PC-9 (cell line): ENCODE measurements at regions not wholly inside any gene's neighbourhood (a gene's known extent, or its start where the extent isn't known, plus 50 kb on each side); places are given as distances from the start of the nearest gene placed in this dataset.

Experiments
- BruUV-seq: library from RNA; stranded (reverse); fragments of 400-500 nt; replicated peaks from 2 replicates; lab custom pipeline; 2021; lab: Mats Ljungman, UMichigan
- CTCF ChIA-PET: fragments of 300-600 bp; sonication (Branson Sonifier 250); formaldehyde crosslinking; loops from one replicate; lab custom pipeline; 2022; ENCODE audit warnings: antibody characterized with exemption; lab: Charles Lee
- POLR2A ChIA-PET: fragments of 300-600 bp; sonication (Branson Sonifier 250); formaldehyde crosslinking; loops from one replicate; lab custom pipeline; 2022; ENCODE audit warnings: antibody characterized with exemption; ENCODE audit not compliant: unreplicated experiment; lab: Charles Lee
- DNase-seq, 2 experiments: peaks; one replicate each; pipeline versions ENCODE4 v3.0.0 to v3.0.0-alpha.2; 2015 to 2022; ENCODE audit warnings: mixed read lengths in 1 of 2
- H2AFZ ChIP-seq: fragments of 200-600 bp; sonication (generic); 2 replicates; pipeline ENCODE4 v1.8.1; 2017; ENCODE audit warnings: antibody characterized with exemption
- H3F3A ChIP-seq: fragments of 200-600 bp; sonication (generic); 2 replicates; pipeline ENCODE4 v1.8.1; 2017; ENCODE audit warnings: antibody characterized with exemption, mild to moderate bottlenecking, low read depth; ENCODE audit not compliant: insufficient read depth
- H3K27ac ChIP-seq: fragments of 200-600 bp; sonication (generic); 2 replicates; pipeline ENCODE4 v1.6.1; 2016; ENCODE audit warnings: mixed run types
- H3K27me3 ChIP-seq: fragments of 200-600 bp; sonication (generic); 2 replicates; pipeline ENCODE4 v1.6.1; 2016; ENCODE audit warnings: low read depth, mixed run types; ENCODE audit not compliant: insufficient read depth
- H3K36me3 ChIP-seq: fragments of 200-600 bp; sonication (generic); 2 replicates; pipeline ENCODE4 v1.6.1; 2016; ENCODE audit warnings: low read depth, mixed run types
- H3K4me1 ChIP-seq: fragments of 200-600 bp; sonication (generic); replicated peaks from 2 replicates; pipeline ENCODE4 v1.6.1; 2016; ENCODE audit warnings: mixed run types; ENCODE audit not compliant: insufficient read depth
- H3K4me2 ChIP-seq: fragments of 200-600 bp; sonication (generic); 2 replicates; pipeline ENCODE4 v1.6.1; 2017; ENCODE audit warnings: mixed run types
- H3K4me3 ChIP-seq: fragments of 200-600 bp; sonication (generic); 2 replicates; pipeline ENCODE4 v1.6.1; 2016; ENCODE audit warnings: mixed run types
- H3K79me2 ChIP-seq: fragments of 200-600 bp; sonication (generic); 2 replicates; pipeline ENCODE4 v1.6.1; 2017; ENCODE audit warnings: low read depth, mixed run types
- H3K9me2 ChIP-seq: fragments of 200-600 bp; sonication (generic); 2 replicates; pipeline ENCODE4 v1.8.1; 2017; ENCODE audit warnings: mild to moderate bottlenecking; ENCODE audit not compliant: insufficient read depth
- H3K9me3 ChIP-seq: fragments of 200-600 bp; sonication (generic); 2 replicates; pipeline ENCODE4 v1.8.1; 2016; ENCODE audit warnings: low read depth; ENCODE audit not compliant: insufficient read depth
- H4K20me1 ChIP-seq: fragments of 200-600 bp; sonication (generic); 2 replicates; pipeline ENCODE4 v1.8.1; 2017; ENCODE audit not compliant: insufficient read depth
- EZH2 ChIP-seq: fragments of 200-600 bp; sonication (generic); IDR thresholded peaks from 2 replicates; pipeline ENCODE4 v1.8.0; 2017; ENCODE audit warnings: antibody characterized with exemption, low read depth
- intact Hi-C: fragments of 100-400 bp; cut with micrococcal nuclease; formaldehyde crosslinking; loops from one replicate; pipeline ENCODE4 v1.10.0; 2022; ENCODE audit not compliant: unreplicated experiment
- TF ChIP-seq, protein P1 (sequence below): fragments of 200-600 bp; sonication (generic); conservative IDR thresholded peaks from 2 replicates; pipeline ENCODE4 v1.6.1; 2017; ENCODE audit warnings: mixed run types, antibody characterized with exemption, mild to moderate bottlenecking, moderate library complexity

DNA sequence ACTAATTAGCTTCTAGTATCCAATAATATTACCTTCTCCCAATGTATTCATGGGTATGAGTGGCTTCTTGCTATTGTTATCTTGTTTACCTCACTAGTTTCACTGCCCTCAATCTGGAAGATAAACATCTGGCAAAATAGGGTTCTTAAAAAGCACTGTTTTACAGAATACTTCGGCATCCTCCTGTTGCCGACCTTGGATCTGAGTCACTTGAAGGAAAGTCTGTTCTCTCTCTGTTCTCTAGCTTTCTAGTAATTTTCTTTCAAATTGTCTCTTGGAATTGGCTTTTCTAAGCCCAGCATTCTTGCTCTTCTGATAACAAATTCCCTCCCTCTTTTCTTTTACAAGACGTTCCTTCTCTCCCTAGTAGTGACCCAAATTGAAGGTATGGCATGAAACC is 189.5 kb downstream of the KITLG start:
- H3K4me2 ChIP-seq, result no peak overlapping the region
- no peaks in the 10 kb centered on the region for H3K4me1 ChIP-seq
- intact Hi-C loops, result no loop called here

DNA sequence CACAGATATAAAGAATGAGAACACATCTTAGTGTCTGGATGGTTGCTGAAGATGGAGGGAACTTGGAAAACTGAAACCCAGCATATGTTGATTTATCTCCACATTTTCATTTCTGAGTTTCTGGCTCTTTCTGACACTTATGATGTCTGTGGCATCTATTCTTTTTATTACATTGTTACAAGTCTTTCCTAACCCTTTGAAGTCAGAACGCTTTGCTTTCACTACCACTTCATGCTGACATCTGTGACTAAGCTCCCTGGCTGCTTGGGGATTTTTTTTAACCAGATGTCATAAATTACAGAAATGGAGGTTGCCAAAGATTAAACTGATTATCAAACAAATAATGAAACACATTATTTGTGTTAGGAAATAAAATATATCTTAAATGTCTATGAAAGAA is 188.7 kb downstream of the KITLG start:
- no peak overlapping the region for H3K4me3 ChIP-seq
- H3K9me2 ChIP-seq, result peaks cover 4% of the 10 kb centered on the region; the same call in 1 of the 2 replicates
- intact Hi-C loops, result no loop called here
- ChIA-PET CTCF (no interaction called here), POLR2A (no interaction called here)
- H3K4me2 ChIP-seq, result no peak overlapping the region
- DNase-seq, result no peak
- H3K4me1 ChIP-seq, result no peaks in the 10 kb centered on the region
- H3K27me3 ChIP-seq, result no peaks in the 10 kb centered on the region
- no peak overlapping the region for H2AFZ ChIP-seq
- H3K9me3 ChIP-seq, result peaks cover 2% of the 10 kb centered on the region
- no TSS peak for BruUV-seq
- H3F3A ChIP-seq, result no peaks in the 10 kb centered on the region
- H3K79me2 ChIP-seq, result no peaks in the 10 kb centered on the region
- H3K27ac ChIP-seq, result no peak overlapping the region
- TF ChIP-seq EZH2, result no peak
- TF ChIP-seq, protein P1, sequence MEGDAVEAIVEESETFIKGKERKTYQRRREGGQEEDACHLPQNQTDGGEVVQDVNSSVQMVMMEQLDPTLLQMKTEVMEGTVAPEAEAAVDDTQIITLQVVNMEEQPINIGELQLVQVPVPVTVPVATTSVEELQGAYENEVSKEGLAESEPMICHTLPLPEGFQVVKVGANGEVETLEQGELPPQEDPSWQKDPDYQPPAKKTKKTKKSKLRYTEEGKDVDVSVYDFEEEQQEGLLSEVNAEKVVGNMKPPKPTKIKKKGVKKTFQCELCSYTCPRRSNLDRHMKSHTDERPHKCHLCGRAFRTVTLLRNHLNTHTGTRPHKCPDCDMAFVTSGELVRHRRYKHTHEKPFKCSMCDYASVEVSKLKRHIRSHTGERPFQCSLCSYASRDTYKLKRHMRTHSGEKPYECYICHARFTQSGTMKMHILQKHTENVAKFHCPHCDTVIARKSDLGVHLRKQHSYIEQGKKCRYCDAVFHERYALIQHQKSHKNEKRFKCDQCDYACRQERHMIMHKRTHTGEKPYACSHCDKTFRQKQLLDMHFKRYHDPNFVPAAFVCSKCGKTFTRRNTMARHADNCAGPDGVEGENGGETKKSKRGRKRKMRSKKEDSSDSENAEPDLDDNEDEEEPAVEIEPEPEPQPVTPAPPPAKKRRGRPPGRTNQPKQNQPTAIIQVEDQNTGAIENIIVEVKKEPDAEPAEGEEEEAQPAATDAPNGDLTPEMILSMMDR, result no peak
- no peaks in the 10 kb centered on the region for H4K20me1 ChIP-seq
- H3K36me3 ChIP-seq, result no peaks in the 10 kb centered on the region

More for the DNA sequence above, 189.5 kb downstream of the KITLG start:
- ChIA-PET CTCF (no interaction called here), POLR2A (no interaction called here)
- peaks cover 2% of the 10 kb centered on the region for H3K9me3 ChIP-seq
- H4K20me1 ChIP-seq, result no peaks in the 10 kb centered on the region
- DNase-seq, result no peak
- H3K36me3 ChIP-seq, result no peaks in the 10 kb centered on the region
- no peaks in the 10 kb centered on the region for H3K79me2 ChIP-seq
- H3K27me3 ChIP-seq, result no peaks in the 10 kb centered on the region
- TF ChIP-seq, protein P1, result no peak
- TF ChIP-seq EZH2, result no peak
- H3K4me3 ChIP-seq, result no peak overlapping the region
- no peak overlapping the region for H3K27ac ChIP-seq
- no TSS peak for BruUV-seq
- H2AFZ ChIP-seq, result no peak overlapping the region
- no peaks in the 10 kb centered on the region for H3K9me2 ChIP-seq
- H3F3A ChIP-seq, result no peaks in the 10 kb centered on the region

DNA sequence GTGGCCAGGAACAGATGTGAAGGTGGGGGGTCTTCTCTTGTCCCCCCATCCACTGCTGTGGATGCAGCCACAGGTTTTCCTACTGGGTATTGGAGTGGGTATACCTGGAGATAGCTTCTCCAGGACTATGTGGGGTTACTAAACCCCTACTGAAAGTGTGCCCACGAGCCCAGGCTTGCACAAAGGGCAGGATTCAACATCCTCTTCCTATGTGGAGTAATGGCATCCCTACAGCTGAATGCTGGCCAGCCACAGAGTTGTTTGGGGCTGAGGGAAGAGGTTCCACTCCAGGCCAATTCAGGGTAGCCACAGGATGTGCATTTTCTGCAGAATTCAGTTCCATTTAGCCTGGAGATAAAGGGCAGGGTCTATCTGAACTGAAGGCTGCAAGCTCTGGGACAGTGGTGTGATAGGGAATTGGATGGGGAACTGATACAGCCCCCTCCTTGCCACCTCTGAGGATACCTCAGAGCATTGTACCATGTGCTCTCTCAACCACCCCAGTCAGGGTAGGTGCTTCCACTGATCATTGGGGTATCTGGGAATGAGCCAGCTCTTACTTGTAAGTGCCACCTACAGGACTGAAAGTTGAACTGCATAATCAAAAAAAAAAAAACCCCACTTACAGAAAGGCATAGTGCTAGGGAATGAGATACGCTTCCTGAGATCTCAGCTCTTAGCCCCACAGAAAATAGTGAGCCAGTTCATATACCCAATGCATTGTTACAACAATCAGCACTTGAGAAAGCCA is 187.1 kb downstream of the KITLG start:
- H3K79me2 ChIP-seq, result no peaks in the 10 kb centered on the region
- ChIA-PET CTCF (interaction anchor here (0.6 to 0.7 kb wide), 3 partner anchors 185 to 564 kb away, joined by 3 to 4 read pairs (median 4); no protein-coding TSS in a partner anchor), POLR2A (interaction anchor here (0.6 kb wide), 1 partner anchor 240 kb away, joined by 23 read pairs; no protein-coding TSS in a partner anchor)
- H2AFZ ChIP-seq, result no peak overlapping the region
- no peak overlapping the region for H3K4me3 ChIP-seq
- no peak for DNase-seq
- H3K27ac ChIP-seq, result no peak overlapping the region
- no peak overlapping the region for H3K4me2 ChIP-seq
- H3K27me3 ChIP-seq, result no peaks in the 10 kb centered on the region
- H4K20me1 ChIP-seq, result no peaks in the 10 kb centered on the region
- H3K4me1 ChIP-seq, result no peaks in the 10 kb centered on the region
- H3K36me3 ChIP-seq, result no peaks in the 10 kb centered on the region
- no peaks in the 10 kb centered on the region for H3F3A ChIP-seq
- peaks cover 2% of the 10 kb centered on the region for H3K9me3 ChIP-seq
- H3K9me2 ChIP-seq, result peaks cover 4% of the 10 kb centered on the region; the same call in 1 of the 2 replicates
- BruUV-seq, result no TSS peak
- TF ChIP-seq EZH2, result no peak
- TF ChIP-seq, protein P1, result peak; percentile 61
- intact Hi-C loops, result no loop called here
